Natural killer cell treated with Interleukin-12 subunit alpha and Interleukin-12 subunit beta and Interleukin-15 and Interleukin-18, amount 100 ng/mL, for 72 hours (primary cell): ENCODE measurements at regions not wholly inside any gene's neighbourhood (a gene's known extent, or its start where the extent isn't known, plus 50 kb on each side); places are given as distances from the start of the nearest gene placed in this dataset.
A peak's percentile ranks its signal among the peaks of the same experiment; 100 is the strongest.

Experiments
- ATAC-seq, 2 donors: fragments of 150-1000 bp; cut with Tn5 transposase in 1 of 2; sonication (Bioruptor Pico), chemical (Tn5 transposase) in 1 of 2; 2 replicates each; pipeline ENCODE4 v1.10.0; 2021
- DNase-seq: peaks from one replicate; pipeline ENCODE4 v3.0.0; 2022; ENCODE audit warnings: low spot score
- H3K27ac Mint-ChIP-seq, 2 donors: 1 replicate in 1 of 2; 2 replicates in 1 of 2; pipeline ENCODE4 v1.8.0; 2022; ENCODE audit warnings: mixed read lengths in 2 of 2, mild to moderate bottlenecking in 1 of 2, moderate library complexity in 1 of 2
- H3K27me3 Mint-ChIP-seq, 2 donors: 1 replicate in 1 of 2; 2 replicates in 1 of 2; pipeline ENCODE4 v1.8.0; 2022; ENCODE audit warnings: mixed read lengths in 2 of 2
- H3K36me3 Mint-ChIP-seq: one replicate; pipeline ENCODE4 v1.8.0; 2022; ENCODE audit warnings: mixed read lengths
- H3K4me1 Mint-ChIP-seq, 2 donors: 1 replicate in 1 of 2; 2 replicates in 1 of 2; pipeline ENCODE4 v1.8.0; 2022; ENCODE audit warnings: low read depth in 2 of 2, mixed read lengths in 2 of 2, mild to moderate bottlenecking in 1 of 2
- H3K4me3 Mint-ChIP-seq: one replicate; pipeline ENCODE4 v1.8.0; 2022; ENCODE audit warnings: mixed read lengths
- H3K9me3 Mint-ChIP-seq: 2 replicates; pipeline ENCODE4 v1.8.0; 2022; ENCODE audit warnings: mixed read lengths

- Mint-ChIP-seq H3K9me3 (no peaks in the 10 kb centered on the region), H3K27me3 (peaks cover 13 to 16% of the 10 kb centered on the region in 2 donors), H3K36me3 (no peaks in the 10 kb centered on the region), H3K4me3 (no peak overlapping the region), H3K27ac (peak overlapping the region in 1 of 2 donors; percentile 89), H3K4me1 (peaks cover 33 to 36% of the 10 kb centered on the region in 2 donors)
- no peak for ATAC-seq
- DNase-seq = no peak
Measured at GRCh38 chr6:111971866-111972532, 81.9 kb upstream of the CCN6 start.

DNA sequence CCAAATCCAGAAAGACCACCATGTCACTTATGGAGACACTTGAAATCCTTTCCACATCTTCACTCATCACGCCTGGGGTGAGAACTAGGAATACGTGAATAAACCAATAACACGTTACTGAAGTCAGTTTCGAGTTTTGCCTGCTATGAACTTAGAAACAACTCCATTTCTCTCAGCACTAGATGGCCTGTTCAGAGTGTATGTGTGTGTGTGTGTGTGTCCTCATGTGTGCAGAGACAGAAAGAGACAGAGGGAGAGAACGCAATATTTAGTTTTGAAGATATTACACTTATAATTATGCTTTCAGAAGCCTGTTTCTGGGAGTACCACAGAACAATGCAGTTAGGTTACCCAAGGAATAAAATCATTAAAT is 81.2 kb upstream of the CCN6 start:
- Mint-ChIP-seq H3K36me3 (no peaks in the 10 kb centered on the region), H3K27me3 (peaks cover 9 to 10% of the 10 kb centered on the region in 2 donors), H3K9me3 (no peaks in the 10 kb centered on the region), H3K4me3 (peak overlapping the region; percentile 76), H3K27ac (peak overlapping the region; percentile 77 to 89), H3K4me1 (peaks cover 33 to 36% of the 10 kb centered on the region in 2 donors)
- ATAC-seq (no peak), DNase-seq (no peak)

GRCh38 chr6:111973118-111973761 is 80.7 kb upstream of the CCN6 start:
- Mint-ChIP-seq H3K9me3 (no peaks in the 10 kb centered on the region), H3K36me3 (no peaks in the 10 kb centered on the region), H3K4me1 (peaks cover 33 to 36% of the 10 kb centered on the region in 2 donors), H3K4me3 (peak overlapping the region; percentile 76), H3K27ac (peak overlapping the region; percentile 77 to 89), H3K27me3 (peaks cover 5 to 10% of the 10 kb centered on the region in 2 donors)
- DNase-seq = peak; percentile 72
- ATAC-seq = peak; percentile 88 to 94

DNA sequence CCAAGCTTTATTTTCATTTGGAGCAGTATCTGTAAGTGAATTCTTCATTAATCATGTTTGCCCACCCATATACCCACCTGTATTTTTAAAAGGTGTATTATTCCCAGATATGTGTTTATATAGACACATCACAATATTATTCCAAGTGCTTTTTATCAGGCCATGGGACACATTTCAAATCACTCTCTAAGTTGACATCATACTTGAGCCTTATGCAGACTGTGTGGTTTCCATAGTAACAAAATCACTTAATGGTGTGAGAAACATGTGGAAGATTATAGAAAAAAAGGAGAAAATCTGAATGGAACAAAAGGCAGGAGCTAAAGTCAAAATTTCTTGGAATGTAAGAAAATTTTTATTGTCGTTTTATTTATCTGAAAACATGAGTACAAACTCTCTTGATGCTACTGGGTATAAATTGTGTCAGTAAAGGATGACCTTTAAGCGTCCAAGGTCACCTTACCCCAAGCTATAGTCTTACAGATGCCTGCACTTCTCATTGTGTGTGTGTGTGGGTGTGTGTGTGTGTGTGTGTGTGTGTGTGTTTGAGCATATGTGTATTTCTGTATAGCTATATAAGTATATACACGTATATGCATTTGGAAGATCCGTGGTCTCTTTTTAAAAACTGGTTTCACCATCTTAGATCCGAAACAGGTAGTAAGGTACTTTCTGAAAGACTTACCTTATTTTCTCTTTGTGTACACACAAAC is 79.8 kb upstream of the CCN6 start:
- H3K36me3 Mint-ChIP-seq = no peaks in the 10 kb centered on the region
- ATAC-seq (no peak), DNase-seq (no peak)
- H3K4me1 Mint-ChIP-seq = peaks cover 33 to 40% of the 10 kb centered on the region in 2 donors
- peaks cover 9 to 12% of the 10 kb centered on the region in 2 donors for H3K27me3 Mint-ChIP-seq
- peaks cover 2% of the 10 kb centered on the region for H3K9me3 Mint-ChIP-seq
- peak overlapping the region; percentile 76 for H3K4me3 Mint-ChIP-seq
- peak overlapping the region; percentile 77 to 89 for H3K27ac Mint-ChIP-seq

DNA sequence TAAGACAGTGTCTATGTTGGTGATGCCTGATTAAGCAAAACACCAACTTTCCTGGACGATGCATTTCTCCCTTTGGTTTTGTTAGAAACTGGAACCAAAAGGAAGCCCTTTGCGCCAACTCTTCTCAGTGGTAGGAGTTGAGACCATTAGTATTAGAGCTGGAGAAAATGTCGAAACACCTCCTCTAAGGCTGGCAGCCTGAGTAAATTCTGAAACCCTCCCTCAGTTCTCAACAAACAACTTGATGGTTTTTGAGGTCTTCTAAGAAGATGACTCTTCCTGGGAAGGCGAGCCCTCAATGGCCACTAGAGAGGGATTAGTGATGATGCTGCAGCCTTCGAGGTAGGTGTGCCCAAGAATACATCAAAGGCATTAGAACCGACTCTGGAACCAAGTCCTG is 78.4 kb upstream of the CCN6 start:
- ATAC-seq = peak in 1 of 2 donors; percentile 39
- Mint-ChIP-seq H3K4me1 (peaks cover 33 to 46% of the 10 kb centered on the region in 2 donors), H3K27me3 (peaks cover 7 to 16% of the 10 kb centered on the region in 2 donors), H3K36me3 (no peaks in the 10 kb centered on the region), H3K4me3 (no peak overlapping the region), H3K9me3 (peaks cover 2% of the 10 kb centered on the region), H3K27ac (peak overlapping the region in 1 of 2 donors; percentile 62)
- no peak for DNase-seq

- H3K4me3 Mint-ChIP-seq = no peak overlapping the region
- H3K4me1 Mint-ChIP-seq = peaks cover 33 to 46% of the 10 kb centered on the region in 2 donors
- peak overlapping the region; percentile 2 to 62 for H3K27ac Mint-ChIP-seq
- peaks cover 2% of the 10 kb centered on the region for H3K9me3 Mint-ChIP-seq
- DNase-seq (no peak), ATAC-seq (no peak)
- peaks cover 7 to 16% of the 10 kb centered on the region in 2 donors for H3K27me3 Mint-ChIP-seq
- no peaks in the 10 kb centered on the region for H3K36me3 Mint-ChIP-seq
Measured at GRCh38 chr6:111976139-111976538, 77.8 kb upstream of the CCN6 start.

GRCh38 chr6:111978532-111979149 is 75.3 kb upstream of the CCN6 start:
- Mint-ChIP-seq H3K4me1 (peaks cover 21 to 32% of the 10 kb centered on the region in 2 donors), H3K4me3 (no peak overlapping the region), H3K27ac (peak overlapping the region in 1 of 2 donors; percentile 41), H3K36me3 (no peaks in the 10 kb centered on the region), H3K27me3 (peaks cover 7 to 16% of the 10 kb centered on the region in 2 donors), H3K9me3 (peaks cover 2% of the 10 kb centered on the region)
- DNase-seq (no peak), ATAC-seq (no peak)

DNA sequence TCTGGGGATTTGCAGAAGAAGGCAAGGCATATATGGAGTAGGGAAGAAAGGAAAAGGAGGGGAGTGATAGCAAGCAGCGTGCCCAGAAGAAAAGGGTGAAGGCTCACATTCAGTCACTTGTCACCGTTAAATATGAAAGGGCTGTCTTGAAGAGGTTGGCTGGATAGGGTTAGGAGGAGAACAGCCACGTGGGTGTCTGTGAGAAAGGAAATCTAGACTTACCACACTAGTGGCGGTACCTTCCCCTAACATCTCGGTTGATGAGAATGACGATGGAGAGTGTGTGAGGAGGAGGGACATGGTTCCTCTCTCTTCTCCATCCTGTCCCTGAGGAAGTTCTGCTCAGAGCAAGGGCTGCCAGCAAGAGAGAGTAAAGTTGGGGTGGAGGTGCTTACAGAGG is 74.3 kb upstream of the CCN6 start:
- DNase-seq (no peak), ATAC-seq (no peak)
- Mint-ChIP-seq H3K27me3 (peaks cover 7 to 16% of the 10 kb centered on the region in 2 donors), H3K27ac (peak overlapping the region in 1 of 2 donors; percentile 41), H3K36me3 (no peaks in the 10 kb centered on the region), H3K4me1 (peaks cover 27 to 35% of the 10 kb centered on the region in 2 donors), H3K4me3 (no peak overlapping the region), H3K9me3 (peaks cover 2% of the 10 kb centered on the region)

DNA sequence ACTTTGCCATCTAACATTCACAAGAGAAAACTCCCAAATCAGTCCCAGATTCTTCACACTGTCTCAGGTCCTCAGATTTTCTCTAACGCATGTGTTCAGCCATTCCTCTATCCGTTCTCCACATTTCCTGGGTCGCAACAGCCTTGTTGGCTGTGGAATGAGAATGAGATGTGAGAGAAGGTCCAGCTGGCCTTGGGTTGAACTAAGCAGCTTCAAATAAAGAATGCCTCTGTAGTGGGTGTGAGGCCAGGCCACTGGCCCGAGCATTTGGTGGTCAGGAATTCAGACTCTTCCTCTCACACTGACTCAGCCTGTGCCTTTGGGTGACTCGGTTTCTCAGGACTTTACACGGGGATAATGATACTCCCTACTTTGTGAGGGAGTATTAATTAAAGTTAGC is 73.8 kb upstream of the CCN6 start:
- H3K27ac Mint-ChIP-seq = peak overlapping the region in 1 of 2 donors; percentile 41
- DNase-seq (no peak), ATAC-seq (no peak)
- no peak overlapping the region for H3K4me3 Mint-ChIP-seq
- H3K4me1 Mint-ChIP-seq = peaks cover 32 to 36% of the 10 kb centered on the region in 2 donors
- H3K27me3 Mint-ChIP-seq = peaks cover 7 to 16% of the 10 kb centered on the region in 2 donors
- peaks cover 2% of the 10 kb centered on the region for H3K9me3 Mint-ChIP-seq
- no peaks in the 10 kb centered on the region for H3K36me3 Mint-ChIP-seq

GRCh38 chr6:111980971-111981840 is 72.7 kb upstream of the CCN6 start:
- H3K4me3 Mint-ChIP-seq = no peak overlapping the region
- DNase-seq (no peak), ATAC-seq (no peak)
- H3K4me1 Mint-ChIP-seq = peaks cover 38 to 39% of the 10 kb centered on the region in 2 donors
- H3K27ac Mint-ChIP-seq = peak overlapping the region in 1 of 2 donors; percentile 18
- H3K36me3 Mint-ChIP-seq = no peaks in the 10 kb centered on the region
- peaks cover 2% of the 10 kb centered on the region for H3K9me3 Mint-ChIP-seq
- peaks cover 6 to 14% of the 10 kb centered on the region in 2 donors for H3K27me3 Mint-ChIP-seq

DNA sequence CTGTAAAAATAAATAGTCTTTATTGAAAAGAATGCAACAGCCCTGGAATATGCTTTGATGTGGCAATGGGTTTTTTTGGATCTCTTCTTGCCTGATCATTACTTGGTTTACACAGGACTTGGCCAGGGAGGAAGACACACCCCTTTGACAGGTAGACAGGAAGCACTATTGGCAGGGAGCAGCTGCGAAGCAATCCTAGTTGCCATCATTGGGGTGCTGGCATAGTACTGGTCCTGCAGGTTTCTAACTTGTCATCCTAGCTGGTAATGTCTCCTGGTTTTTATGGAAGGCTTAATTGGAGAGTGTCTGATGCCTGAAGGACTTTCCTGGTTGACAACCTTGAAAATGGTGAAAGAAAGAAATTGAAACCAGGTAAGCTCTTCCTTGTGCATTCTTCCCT is 71.2 kb upstream of the CCN6 start:
- no peak for DNase-seq
- no peak for ATAC-seq
- no peaks in the 10 kb centered on the region for H3K36me3 Mint-ChIP-seq
- H3K4me1 Mint-ChIP-seq = peaks cover 41% of the 10 kb centered on the region in 2 donors
- peaks cover 4 to 7% of the 10 kb centered on the region in 2 donors for H3K27me3 Mint-ChIP-seq
- H3K9me3 Mint-ChIP-seq = peaks cover 2% of the 10 kb centered on the region
- H3K4me3 Mint-ChIP-seq = no peak overlapping the region
- H3K27ac Mint-ChIP-seq = peak overlapping the region in 1 of 2 donors; percentile 77

- no peaks in the 10 kb centered on the region for H3K36me3 Mint-ChIP-seq
- DNase-seq = no peak
- peak; percentile 55 to 56 for ATAC-seq
- H3K27me3 Mint-ChIP-seq = peaks cover 4 to 7% of the 10 kb centered on the region in 2 donors
- peaks cover 41 to 44% of the 10 kb centered on the region in 2 donors for H3K4me1 Mint-ChIP-seq
- H3K9me3 Mint-ChIP-seq = peaks cover 2% of the 10 kb centered on the region
- peak overlapping the region; percentile 50 for H3K4me3 Mint-ChIP-seq
- peak overlapping the region; percentile 48 to 77 for H3K27ac Mint-ChIP-seq
Measured at GRCh38 chr6:111983193-111983592, 70.7 kb upstream of the CCN6 start.

DNA sequence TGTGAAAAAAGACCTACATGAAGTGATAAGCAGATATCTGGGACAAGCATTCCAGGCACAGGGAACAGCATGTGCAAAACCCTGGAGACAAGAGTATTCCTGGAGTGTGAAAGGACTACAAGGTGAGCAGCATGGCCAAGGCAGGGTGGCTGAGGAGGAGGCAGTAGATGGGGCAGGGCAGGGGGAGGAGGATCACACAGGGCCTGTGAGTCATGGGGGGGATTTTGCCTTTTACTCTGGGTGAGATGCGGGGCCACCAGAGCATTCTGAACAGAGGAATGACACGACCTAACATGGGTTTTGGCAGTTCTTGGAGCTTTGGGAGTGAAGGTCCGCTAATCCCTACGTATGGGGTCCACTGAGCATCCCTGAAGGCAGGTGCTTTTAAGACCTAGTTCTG is 69.8 kb upstream of the CCN6 start:
- Mint-ChIP-seq H3K36me3 (no peaks in the 10 kb centered on the region), H3K9me3 (no peaks in the 10 kb centered on the region), H3K4me1 (peaks cover 48 to 50% of the 10 kb centered on the region in 2 donors), H3K27me3 (peaks cover 0 to 4% of the 10 kb centered on the region in 2 donors), H3K4me3 (no peak overlapping the region), H3K27ac (peak overlapping the region; percentile 48 to 77)
- ATAC-seq = peak; percentile 45 to 76
- DNase-seq = peak; percentile 66
